IPS DF 6.9 (cell line): ENCODE measurements at regions not wholly inside any gene's neighbourhood (a gene's known extent, or its start where the extent isn't known, plus 50 kb on each side); places are given as distances from the start of the nearest gene placed in this dataset.

Experiments used
- DNase-seq: peaks from one replicate; pipeline ENCODE4 v3.0.0-alpha.2; 2013; ENCODE audit warnings: low read depth, low spot score
- H3K27ac ChIP-seq: one replicate; pipeline ENCODE4 v1.5.1; 2013; ENCODE audit warnings: low read length, control low read depth
- H3K27me3 ChIP-seq: 2 replicates; pipeline ENCODE4 v1.6.1; 2013; ENCODE audit warnings: mild to moderate bottlenecking, low read length; ENCODE audit not compliant: control insufficient read depth, insufficient read depth
- H3K36me3 ChIP-seq: 2 replicates; pipeline ENCODE4 v1.6.1; 2013; ENCODE audit warnings: low read length; ENCODE audit not compliant: control insufficient read depth, insufficient read depth
- H3K4me1 ChIP-seq: 2 replicates; pipeline ENCODE4 v1.6.1; 2013; ENCODE audit warnings: low read length; ENCODE audit not compliant: control insufficient read depth, insufficient read depth
- H3K4me3 ChIP-seq: 2 replicates; pipeline ENCODE4 v1.5.1; 2013; ENCODE audit warnings: mild to moderate bottlenecking, low read length
- H3K9me3 ChIP-seq: 2 replicates; pipeline ENCODE4 v1.6.1; 2013; ENCODE audit warnings: low read length, inconsistent platforms; ENCODE audit not compliant: control insufficient read depth, insufficient read depth
- WGBS: extraction: QIAGEN DNeasy Blood & Tissue Kit; methylation state at CpG from one replicate; pipeline ENCODE4 v1.1.7; 2013; ENCODE audit warnings: mixed read lengths, missing lambda C conversion rate; ENCODE audit not compliant: insufficient read length, insufficient coverage; 5-methylcytosine and 5-hydroxymethylcytosine counted together

DNA sequence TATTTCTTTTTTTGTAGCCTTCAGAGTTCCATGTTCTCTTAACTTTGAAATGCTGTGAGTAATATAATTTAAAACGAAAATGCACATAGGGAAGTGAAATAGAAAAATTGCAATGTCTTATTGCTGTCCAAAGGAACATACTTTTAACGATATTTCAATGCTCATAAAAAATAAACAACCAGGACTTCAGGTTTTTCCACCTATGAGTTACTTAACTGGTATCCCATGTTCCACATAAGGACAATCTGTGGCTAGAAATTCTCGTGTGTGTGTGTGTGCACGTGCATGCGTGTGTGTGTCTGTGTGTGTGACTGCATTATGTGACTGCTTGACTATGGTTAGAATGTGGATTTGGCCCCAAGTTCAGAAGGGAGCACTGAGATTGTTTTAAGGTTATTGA, 200.8 kb upstream of the ADGRL4 start:
- no CpG with 5 or more reads among the region's 5 CpGs for WGBS
- DNase-seq: no peak
- Histone ChIP-seq H3K36me3 (no peaks in the 10 kb centered on the region), H3K4me3 (no peak overlapping the region), H3K27me3 (no peaks in the 10 kb centered on the region), H3K9me3 (no peaks in the 10 kb centered on the region), H3K27ac (no peak overlapping the region), H3K4me1 (no peaks in the 10 kb centered on the region)

DNA sequence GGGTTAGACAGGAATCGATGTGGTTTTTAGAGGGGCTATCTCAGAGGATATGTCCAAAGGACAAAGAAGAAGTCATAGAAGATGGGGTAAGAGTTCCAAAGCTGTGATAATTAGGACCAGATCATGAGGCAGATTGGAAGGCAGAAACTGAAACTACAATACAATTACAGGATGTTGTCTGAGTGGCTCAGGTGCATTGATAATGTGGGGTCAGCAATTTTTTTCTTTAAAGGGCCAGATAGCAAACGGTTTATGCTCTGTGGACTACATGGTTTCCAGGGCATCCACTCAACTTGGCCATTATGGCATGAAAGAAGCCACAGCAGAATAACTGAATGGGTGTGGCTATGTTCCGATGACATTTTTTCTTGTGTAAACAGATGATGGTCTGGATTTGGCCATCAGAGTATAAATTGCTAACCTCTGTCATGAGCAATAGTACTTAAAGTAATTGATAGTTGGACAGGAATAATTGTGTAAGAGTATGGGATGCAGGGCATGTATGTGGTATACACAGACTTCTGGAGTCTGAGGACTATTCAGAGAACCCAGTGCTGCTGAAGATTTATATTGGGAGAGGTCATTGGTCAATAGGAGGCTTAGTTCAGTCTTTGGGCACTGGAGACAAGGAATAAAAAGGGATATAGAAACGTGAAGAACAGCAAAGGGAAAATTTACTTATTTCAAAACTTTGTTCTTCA, 198.4 kb upstream of the ADGRL4 start:
- no peaks in the 10 kb centered on the region for H3K4me1 ChIP-seq
- H3K36me3 ChIP-seq: no peaks in the 10 kb centered on the region
- H3K9me3 ChIP-seq: no peaks in the 10 kb centered on the region
- DNase-seq: no peak
- no peaks in the 10 kb centered on the region for H3K27me3 ChIP-seq
- WGBS: no CpG with 5 or more reads among the region's 4 CpGs
- H3K27ac ChIP-seq: no peak overlapping the region
- no peak overlapping the region for H3K4me3 ChIP-seq

DNA sequence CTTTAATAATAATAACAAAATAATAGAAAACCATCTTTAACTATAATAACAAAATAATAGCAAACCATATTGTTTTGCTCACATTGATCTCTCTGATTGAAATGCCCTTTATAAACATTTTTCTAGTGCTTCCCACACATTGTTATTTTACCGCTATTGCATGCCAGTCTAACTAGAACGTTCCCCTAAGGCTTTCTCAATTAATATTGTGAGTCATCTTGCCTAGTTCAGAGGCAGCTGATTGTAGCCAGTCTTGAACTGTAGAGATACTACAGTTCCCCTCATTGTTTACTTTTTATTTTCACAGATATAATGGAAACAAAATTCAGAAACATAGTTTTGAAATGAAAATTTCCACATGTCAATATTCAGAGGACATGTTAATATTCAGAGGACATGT, 192.3 kb upstream of the ADGRL4 start:
- H3K27ac ChIP-seq: no peak overlapping the region
- WGBS: no CpG with 5 or more reads among the region's 2 CpGs
- H3K4me3 ChIP-seq: no peak overlapping the region
- no peak for DNase-seq
- no peaks in the 10 kb centered on the region for H3K4me1 ChIP-seq
- H3K36me3 ChIP-seq: no peaks in the 10 kb centered on the region
- H3K27me3 ChIP-seq: no peaks in the 10 kb centered on the region
- no peaks in the 10 kb centered on the region for H3K9me3 ChIP-seq

DNA sequence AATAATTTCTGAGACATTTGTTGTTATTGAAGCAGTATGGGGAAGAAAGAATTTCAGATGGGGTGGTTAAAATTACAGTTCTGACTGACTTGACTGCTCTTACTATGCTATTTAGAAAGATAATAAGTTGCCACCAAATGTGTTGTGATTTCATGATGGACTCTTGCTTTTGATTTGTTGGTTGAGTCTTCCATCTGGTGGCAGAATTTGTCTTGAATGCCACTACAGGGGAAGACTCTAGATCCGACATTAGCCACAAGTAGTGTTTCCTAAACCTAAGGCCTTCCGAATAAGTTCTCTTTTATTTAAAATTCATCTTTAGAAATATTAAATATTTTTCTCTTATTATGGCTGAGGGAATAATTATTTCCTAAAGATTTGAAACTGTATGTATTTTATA, 190.9 kb upstream of the ADGRL4 start:
- no peaks in the 10 kb centered on the region for H3K9me3 ChIP-seq
- H3K36me3 ChIP-seq: no peaks in the 10 kb centered on the region
- DNase-seq: no peak
- no peak overlapping the region for H3K27ac ChIP-seq
- H3K4me1 ChIP-seq: no peaks in the 10 kb centered on the region
- WGBS: no CpG with 5 or more reads among the region's 2 CpGs
- no peaks in the 10 kb centered on the region for H3K27me3 ChIP-seq
- H3K4me3 ChIP-seq: no peak overlapping the region

DNA sequence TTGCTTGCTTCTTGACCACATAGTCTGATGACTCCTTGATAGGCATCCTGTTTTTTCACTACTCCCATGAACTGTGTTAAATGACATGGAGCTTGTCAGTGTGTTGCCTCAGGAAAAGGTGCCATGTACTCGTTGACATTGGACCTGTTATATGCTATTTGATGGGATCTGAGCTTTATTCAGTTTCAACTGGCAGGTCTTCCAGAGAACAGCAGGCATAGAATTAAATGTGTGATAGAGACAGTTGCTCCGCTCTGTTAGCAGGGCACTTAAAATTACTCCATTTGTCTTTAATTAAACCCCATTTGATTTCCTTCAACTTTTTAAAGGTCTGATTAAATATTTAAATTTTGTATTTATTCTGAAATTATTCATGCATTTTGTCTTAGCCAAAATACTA, 189.7 kb upstream of the ADGRL4 start:
- Histone ChIP-seq H3K9me3 (no peaks in the 10 kb centered on the region), H3K27me3 (no peaks in the 10 kb centered on the region), H3K36me3 (no peaks in the 10 kb centered on the region), H3K27ac (no peak overlapping the region), H3K4me3 (no peak overlapping the region), H3K4me1 (no peaks in the 10 kb centered on the region)
- DNase-seq: no peak
- WGBS: no CpG with 5 or more reads among the region's 2 CpGs

DNA sequence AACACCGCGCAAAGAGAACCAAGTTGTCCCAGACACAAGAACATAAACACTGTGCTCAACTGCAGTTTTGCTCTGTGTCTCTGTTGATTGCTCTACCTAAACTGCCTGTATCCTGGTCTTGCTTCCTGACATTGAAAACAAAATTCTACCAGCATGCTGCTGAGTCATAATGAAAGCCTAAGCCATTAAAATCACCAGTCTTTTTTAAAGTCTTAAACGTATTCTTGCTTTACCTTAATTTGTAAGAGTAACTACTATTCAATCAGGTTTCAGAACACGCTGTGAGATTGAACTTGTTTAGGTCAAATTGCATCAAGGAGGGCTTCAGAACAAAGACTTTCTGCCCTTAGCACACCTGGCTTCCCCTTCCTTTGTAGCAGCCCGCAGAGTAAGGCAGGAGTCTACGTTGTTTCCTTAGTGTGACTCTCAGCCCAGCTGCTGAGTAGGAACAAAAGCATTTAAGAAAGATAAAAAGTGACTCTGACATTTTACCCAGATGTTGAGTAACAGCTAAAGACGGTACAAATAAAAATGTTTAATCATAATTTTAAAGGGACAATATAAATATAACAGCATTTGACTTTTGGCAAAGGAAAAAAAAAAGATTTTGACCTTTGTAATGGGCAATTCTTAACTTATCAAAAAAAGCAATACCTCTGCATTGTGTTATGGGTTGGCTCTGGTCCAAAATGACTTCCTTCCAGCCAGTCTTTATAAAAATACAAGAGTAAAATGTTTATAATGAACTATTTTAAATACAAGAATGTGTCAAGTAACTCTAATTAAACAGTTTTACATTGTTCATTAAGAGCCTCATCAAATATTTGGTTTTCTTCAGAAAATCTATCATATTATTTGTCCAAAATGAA, 186.9 kb upstream of the ADGRL4 start:
- H3K27me3 ChIP-seq: no peaks in the 10 kb centered on the region
- H3K9me3 ChIP-seq: no peaks in the 10 kb centered on the region
- no peaks in the 10 kb centered on the region for H3K36me3 ChIP-seq
- no peaks in the 10 kb centered on the region for H3K4me1 ChIP-seq
- DNase-seq: peak; percentile 43
- no peak overlapping the region for H3K27ac ChIP-seq
- no CpG with 5 or more reads among the region's 7 CpGs for WGBS
- H3K4me3 ChIP-seq: no peak overlapping the region

DNA sequence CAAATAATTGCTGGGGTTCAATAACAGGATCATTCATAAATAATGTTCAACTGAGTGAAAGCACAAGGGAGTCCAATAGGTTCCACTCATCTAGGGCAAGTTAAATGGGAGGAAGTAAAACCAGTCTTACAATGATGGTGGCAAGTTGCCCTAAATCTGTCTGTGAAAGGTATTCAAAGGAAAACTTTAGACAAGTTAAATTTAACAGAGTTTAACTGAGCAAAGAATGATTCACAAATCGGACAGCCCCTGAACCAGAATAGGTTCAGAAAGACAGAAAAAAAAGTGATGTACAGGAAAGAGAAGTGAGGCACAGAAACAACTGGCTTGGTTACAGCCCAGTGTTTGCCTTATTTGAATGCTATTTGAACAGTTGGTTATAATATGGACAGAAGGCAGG, 183.5 kb upstream of the ADGRL4 start:
- H3K9me3 ChIP-seq: no peaks in the 10 kb centered on the region
- no peak for DNase-seq
- H3K4me1 ChIP-seq: no peaks in the 10 kb centered on the region
- no peaks in the 10 kb centered on the region for H3K36me3 ChIP-seq
- WGBS: no CpG with 5 or more reads among the region's 1 CpG
- H3K4me3 ChIP-seq: no peak overlapping the region
- H3K27me3 ChIP-seq: no peaks in the 10 kb centered on the region
- H3K27ac ChIP-seq: no peak overlapping the region

DNA sequence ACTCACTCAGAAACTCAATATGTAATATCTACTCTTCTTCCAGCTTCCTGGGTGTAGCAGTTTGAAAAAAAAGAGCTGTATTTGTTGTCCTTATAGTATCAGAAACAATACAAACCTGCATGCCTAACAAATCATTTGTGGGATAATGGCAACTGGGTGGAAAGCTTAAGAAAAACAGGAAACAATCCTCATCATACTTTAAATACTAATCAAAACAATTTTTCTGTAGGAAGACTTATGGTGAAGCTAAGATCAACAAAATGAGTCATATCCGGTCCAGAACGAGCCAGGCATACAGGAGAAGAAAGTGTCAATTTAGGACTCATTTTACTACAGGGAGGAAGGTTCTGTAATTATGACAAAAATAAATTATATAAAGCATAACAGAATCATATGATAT, 181.8 kb upstream of the ADGRL4 start:
- no CpG with 5 or more reads among the region's 2 CpGs for WGBS
- Histone ChIP-seq H3K27me3 (no peaks in the 10 kb centered on the region), H3K36me3 (no peaks in the 10 kb centered on the region), H3K9me3 (no peaks in the 10 kb centered on the region), H3K4me3 (no peak overlapping the region), H3K4me1 (no peaks in the 10 kb centered on the region), H3K27ac (no peak overlapping the region)
- no peak for DNase-seq

DNA sequence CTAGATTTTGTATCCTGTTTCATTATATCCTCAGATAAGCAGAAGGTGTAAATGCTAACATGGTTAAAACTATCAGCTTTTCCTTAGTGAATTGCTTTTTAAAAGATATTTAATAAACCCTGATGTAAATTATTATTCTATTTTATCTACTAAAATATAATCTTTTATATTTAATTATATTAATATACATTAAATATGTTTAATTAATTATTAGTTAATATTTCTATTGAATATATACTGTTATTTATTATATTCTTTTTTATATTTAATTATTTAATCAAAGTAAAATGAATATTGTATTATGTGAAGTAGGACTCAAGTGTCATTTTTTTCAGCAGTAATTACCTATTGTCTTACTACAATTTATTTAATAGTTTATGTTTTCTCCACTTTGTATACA, 179.7 kb upstream of the ADGRL4 start:
- Histone ChIP-seq H3K27ac (no peak overlapping the region), H3K4me3 (no peak overlapping the region), H3K4me1 (no peaks in the 10 kb centered on the region), H3K36me3 (no peaks in the 10 kb centered on the region), H3K9me3 (no peaks in the 10 kb centered on the region), H3K27me3 (no peaks in the 10 kb centered on the region)
- DNase-seq: no peak

DNA sequence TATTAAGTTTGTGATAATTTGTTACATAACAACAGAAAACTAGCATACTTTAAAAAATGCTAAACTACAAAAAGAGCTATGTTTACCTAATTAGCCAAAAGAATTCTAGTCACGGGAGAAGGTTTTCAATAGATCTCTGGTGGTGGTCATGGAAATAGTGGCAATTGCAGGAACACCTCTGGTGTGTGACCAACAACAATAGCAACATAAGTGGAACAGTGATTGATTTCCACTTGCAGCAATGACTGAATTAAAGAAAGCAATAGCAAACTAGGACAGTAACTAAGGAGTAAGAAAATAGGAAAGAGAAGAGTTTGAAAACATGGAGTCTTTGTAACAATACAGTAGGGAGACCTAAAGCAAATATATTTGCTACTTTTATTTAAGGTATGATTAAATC, 171.3 kb upstream of the ADGRL4 start:
- Histone ChIP-seq H3K4me1 (no peaks in the 10 kb centered on the region), H3K27me3 (no peaks in the 10 kb centered on the region)
- WGBS: no CpG with 5 or more reads among the region's 1 CpG

DNA sequence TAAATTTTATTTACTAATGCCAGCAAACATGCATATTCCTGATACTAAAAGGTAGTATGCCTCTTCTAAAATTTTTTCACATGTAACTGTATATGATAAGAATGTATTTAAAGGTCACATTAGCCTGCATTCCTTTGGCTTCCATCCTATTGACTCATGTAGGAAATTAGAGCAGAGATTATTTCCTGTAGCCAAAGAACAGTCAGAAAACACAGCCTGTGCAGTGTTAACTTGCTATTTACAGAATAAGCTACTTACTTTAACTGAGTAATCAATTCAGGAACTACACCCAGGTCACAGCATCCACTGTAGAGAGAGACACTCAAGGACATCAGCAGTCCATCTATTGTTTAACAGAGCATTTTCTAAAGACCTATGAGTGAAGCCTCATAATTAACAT, 154.5 kb upstream of the ADGRL4 start:
- DNase-seq: no peak
- no peak overlapping the region for H3K4me3 ChIP-seq
- H3K27ac ChIP-seq: no peak overlapping the region
- no peaks in the 10 kb centered on the region for H3K27me3 ChIP-seq
- no peaks in the 10 kb centered on the region for H3K36me3 ChIP-seq
- no peaks in the 10 kb centered on the region for H3K4me1 ChIP-seq
- H3K9me3 ChIP-seq: 0 out of 2 replicates have a peak, but pooled peaks cover 1% of the 10 kb centered on the region

More for the DNA sequence above, 171.3 kb upstream of the ADGRL4 start:
- no peak for DNase-seq
- H3K36me3 ChIP-seq: no peaks in the 10 kb centered on the region
- H3K4me3 ChIP-seq: no peak overlapping the region
- H3K9me3 ChIP-seq: no peaks in the 10 kb centered on the region
- H3K27ac ChIP-seq: no peak overlapping the region
